ENCODE measurements at regions not wholly inside any gene's neighbourhood (a gene's known extent, or its start where the extent isn't known, plus 50 kb on each side); places are given as distances from the start of the nearest gene placed in this dataset.

DNA sequence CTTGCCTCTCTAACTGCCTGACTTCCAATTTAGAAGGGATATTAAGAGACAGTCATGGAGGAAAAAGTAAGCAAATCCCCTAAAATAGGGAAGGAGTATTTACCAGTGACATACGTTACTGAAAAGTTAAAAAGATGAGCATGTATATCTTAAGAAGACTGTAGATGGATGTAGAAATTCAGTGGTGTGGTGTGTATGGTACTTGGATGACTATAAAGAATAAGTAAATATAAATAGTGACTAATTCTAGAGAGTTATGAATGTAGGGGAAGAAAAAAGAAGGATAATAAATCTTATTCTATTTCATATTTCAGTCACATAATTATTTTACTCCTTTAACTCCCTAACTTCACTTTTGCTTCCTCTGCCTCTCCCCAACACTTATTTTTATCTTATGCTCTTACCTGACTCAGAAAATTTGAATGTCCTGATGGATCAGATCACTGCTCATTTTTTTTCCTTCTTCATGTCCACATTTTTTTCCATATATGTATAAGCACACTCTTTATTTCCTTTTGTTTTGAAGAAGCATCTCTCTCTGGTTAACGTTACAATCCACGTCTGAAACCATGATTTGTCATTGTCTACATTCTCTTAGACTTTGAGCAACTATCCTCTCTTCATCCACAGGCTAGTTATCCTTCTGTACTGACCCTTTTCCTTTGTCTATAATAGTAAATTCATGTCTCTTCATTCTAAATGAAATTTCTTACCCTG lies 422.7 kb upstream of the SYT1 start:
- no peak for TF ChIP-seq ZFP3 (CRISPR knock-in tag; IDR thresholded peaks at IDR 0.05)
- no peak for TF ChIP-seq ZFP30 (CRISPR knock-in tag; IDR thresholded peaks at IDR 0.05)
- no peak for TF ChIP-seq RARB (CRISPR knock-in tag; IDR thresholded peaks at IDR 0.05)

Measured in SK-N-SH treated with all-trans-retinoic acid at 6 μM for 48 hours (cell line).